PC-3 (cell line): ENCODE measurements at regions not wholly inside any gene's neighbourhood (a gene's known extent, or its start where the extent isn't known, plus 50 kb on each side); places are given as distances from the start of the nearest gene placed in this dataset.
"Not testable (repeated sequence)": the region's sequence is repeated elsewhere in the genome, so short reads cannot be mapped to it uniquely, and the experiment has no call there.

Experiments used
- CTCF ChIP-seq: fragments of 300-600 bp; sonication (generic); conservative IDR thresholded peaks from 2 replicates; pipeline ENCODE4 v1.5.1; 2017; ENCODE audit warnings: antibody characterized with exemption, low read depth, mild to moderate bottlenecking, low read length
- EZH2 ChIP-seq: fragments of 300-600 bp; sonication (generic); IDR thresholded peaks from one replicate; pipeline ENCODE4 v1.6.1; 2017; ENCODE audit warnings: antibody characterized with exemption, mild to moderate bottlenecking, low read length; ENCODE audit not compliant: unreplicated experiment

- TF ChIP-seq CTCF, EZH2: not testable (repeated sequence)
Measured at GRCh38 chr1:206261473-206261872, 58.1 kb downstream of the SRGAP2 start.
